B cell (primary cell): ENCODE measurements at regions not wholly inside any gene's neighbourhood (a gene's known extent, or its start where the extent isn't known, plus 50 kb on each side); places are given as distances from the start of the nearest gene placed in this dataset.

Experiments used
- ATAC-seq: fragments of 200-7000 bp; cut with Tn5 transposase; one replicate; pipeline ENCODE4 v1.10.0; 2021; ENCODE audit warnings: low read depth, mild to moderate bottlenecking, moderate number of reproducible peaks, moderate library complexity
- CTCF ChIA-PET: fragments of 350-600 bp; sonication (Branson Sonifier 250); formaldehyde crosslinking; loops from one replicate; lab custom pipeline; 2021; ENCODE audit warnings: antibody characterized with exemption, inconsistent platforms; lab: Charles Lee
- POLR2A ChIA-PET: fragments of 350-600 bp; sonication (Branson Sonifier 250); formaldehyde crosslinking; loops from one replicate; lab custom pipeline; 2021; ENCODE audit warnings: antibody characterized with exemption; lab: Charles Lee
- DNase-seq: peaks from one replicate; pipeline ENCODE4 v3.0.0; 2013
- H2AFZ ChIP-seq: 2 replicates; pipeline ENCODE4 v1.6.1; 2012; ENCODE audit warnings: mild to moderate bottlenecking, low read depth, low read length; ENCODE audit not compliant: insufficient read depth, poor library complexity, severe bottlenecking
- H3K27ac ChIP-seq, 2 donors: 1 replicate in 1 of 2; 2 replicates in 1 of 2; pipeline ENCODE4 v1.5.1; 2012 to 2013; ENCODE audit warnings: low read length in 2 of 2, mild to moderate bottlenecking in 2 of 2, moderate library complexity in 1 of 2
- H3K27me3 ChIP-seq, 4 experiments: fragments of 200-600 bp in 1 of 4; sonication (generic) in 1 of 4; replicated peaks in 1 of 4; 1 replicate in 2 of 4; 2 replicates in 2 of 4; pipeline versions ENCODE4 v1.6.1 to v1.7.0; 2013 to 2016; ENCODE audit warnings: low read length in 3 of 4, mild to moderate bottlenecking in 2 of 4, mixed read lengths in 1 of 4, moderate library complexity in 1 of 4; ENCODE audit not compliant: insufficient read depth in 4 of 4, control insufficient read depth in 3 of 4; ENCODE audit errors: control extremely low read depth in 1 of 4
- H3K36me3 ChIP-seq, 2 experiments: replicated peaks in 1 of 2; 1 replicate in 1 of 2; 2 replicates in 1 of 2; pipeline versions ENCODE4 v1.6.1 to v1.7.1; 2013; ENCODE audit warnings: low read length in 1 of 2; ENCODE audit not compliant: insufficient read depth in 2 of 2, control insufficient read depth in 1 of 2; ENCODE audit errors: control extremely low read depth in 1 of 2, extremely low read depth in 1 of 2
- H3K4me1 ChIP-seq, 2 donors: fragments of 200-600 bp in 1 of 2; sonication (generic) in 1 of 2; 1 replicate in 1 of 2; 2 replicates in 1 of 2; pipeline versions ENCODE4 v1.5.1 to v1.6.1; 2013 to 2017; ENCODE audit warnings: low read length in 2 of 2; ENCODE audit not compliant: control insufficient read depth in 2 of 2, insufficient read depth in 2 of 2
- H3K4me2 ChIP-seq: replicated peaks from 2 replicates; pipeline ENCODE3; 2012; ENCODE audit warnings: mild to moderate bottlenecking, low read depth, low read length; ENCODE audit not compliant: poor library complexity, severe bottlenecking
- H3K4me3 ChIP-seq, 5 experiments: fragments of 200-600 bp in 1 of 5; sonication (generic) in 1 of 5; 1 replicate in 3 of 5; 2 replicates in 2 of 5; pipeline versions ENCODE4 v1.5.1 to v1.7.0; 2011 to 2016; ENCODE audit warnings: low read length in 4 of 5, mild to moderate bottlenecking in 4 of 5, low read depth in 2 of 5, control low read depth in 1 of 5, moderate library complexity in 1 of 5; ENCODE audit not compliant: insufficient read depth in 1 of 5; ENCODE audit errors: control extremely low read depth in 1 of 5, extremely low read depth in 1 of 5
- H3K79me2 ChIP-seq: fragments of 200-600 bp; sonication (generic); one replicate; pipeline ENCODE4 v1.6.0; 2016; ENCODE audit warnings: low read length; ENCODE audit not compliant: control insufficient read depth, insufficient read depth
- H3K9ac ChIP-seq: fragments of 200-600 bp; sonication (generic); 2 replicates; pipeline ENCODE4 v1.6.1; 2017; ENCODE audit warnings: mild to moderate bottlenecking, low read length, moderate library complexity
- H3K9me3 ChIP-seq, 3 donors: one replicate each; pipeline versions ENCODE4 v1.6.1 to v1.7.1; 2013; ENCODE audit warnings: low read length in 2 of 3; ENCODE audit not compliant: control insufficient read depth in 2 of 3, insufficient read depth in 1 of 3; ENCODE audit errors: control extremely low read depth in 1 of 3
- H4K20me1 ChIP-seq: 2 replicates; pipeline ENCODE4 v1.6.0; 2012; ENCODE audit warnings: mild to moderate bottlenecking, low read length; ENCODE audit not compliant: insufficient read depth, control insufficient read depth, poor library complexity, severe bottlenecking
- H3K27ac Mint-ChIP-seq: one replicate; pipeline ENCODE4 v1.8.0; 2021; ENCODE audit warnings: mixed read lengths
- H3K27me3 Mint-ChIP-seq: one replicate; pipeline ENCODE4 v1.8.0; 2021; ENCODE audit warnings: mixed read lengths
- H3K4me1 Mint-ChIP-seq: one replicate; pipeline ENCODE4 v1.8.0; 2021; ENCODE audit warnings: mixed read lengths
- H3K4me3 Mint-ChIP-seq: one replicate; pipeline ENCODE4 v1.8.0; 2021; ENCODE audit warnings: mixed read lengths
- H3K9me3 Mint-ChIP-seq: one replicate; pipeline ENCODE4 v1.8.0; 2022; ENCODE audit warnings: mixed read lengths; ENCODE audit not compliant: insufficient read depth
- EZH2 ChIP-seq: IDR thresholded peaks from 2 replicates; pipeline ENCODE4 v1.6.1; 2012; ENCODE audit warnings: borderline replicate concordance, low read depth, mild to moderate bottlenecking, moderate library complexity, low read length; ENCODE audit not compliant: insufficient read depth, poor library complexity, severe bottlenecking
- WGBS: methylation state at CpG from one replicate; pipeline ENCODE4 v1.1.5; 2013; ENCODE audit warnings: missing lambda C conversion rate; ENCODE audit not compliant: insufficient coverage; 5-methylcytosine and 5-hydroxymethylcytosine counted together
- intact Hi-C: fragments of 100-400 bp; cut with micrococcal nuclease; formaldehyde crosslinking; loops from one replicate; pipeline ENCODE4 v1.10.0; 2022
- TF ChIP-seq, protein P1 (sequence below): fragments of 200-600 bp; IDR thresholded peaks from one replicate; pipeline ENCODE4 v1.8.0; 2022; ENCODE audit warnings: antibody characterized with exemption, mild to moderate bottlenecking

DNA sequence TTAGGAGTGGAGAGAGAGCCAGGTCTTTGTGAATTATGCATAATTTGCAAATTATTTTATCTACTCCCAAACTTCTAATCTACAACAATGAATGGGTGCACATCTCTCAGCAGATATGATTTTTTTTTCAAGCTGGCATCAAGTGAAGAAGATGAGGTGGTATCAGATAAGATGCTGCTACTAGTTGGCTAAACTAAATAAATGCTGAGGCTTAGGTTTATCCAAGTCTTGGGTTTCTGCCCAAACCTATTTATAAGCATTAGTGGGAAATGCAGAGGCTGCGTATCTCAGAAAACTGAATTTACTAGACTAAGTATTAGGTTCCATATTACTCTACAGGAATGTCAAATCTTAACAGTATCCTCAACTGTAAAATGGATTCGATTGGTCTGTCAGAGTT is 703.0 kb upstream of the CELF2 start:
- Histone ChIP-seq H3K9me3 (no peaks in the 10 kb centered on the region), H3K27me3 (no peaks in the 10 kb centered on the region), H3K36me3 (no peaks in the 10 kb centered on the region), H3K9ac (no peak overlapping the region), H3K4me2 (no peak overlapping the region), H4K20me1 (no peaks in the 10 kb centered on the region), H2AFZ (no peak overlapping the region), H3K4me3 (no peak overlapping the region), H3K4me1 (no peaks in the 10 kb centered on the region), H3K79me2 (no peaks in the 10 kb centered on the region), H3K27ac (no peak overlapping the region)
- CTCF ChIA-PET, result no interaction called here
- H3K4me1 Mint-ChIP-seq, result no peaks in the 10 kb centered on the region
- TF ChIP-seq, protein P1, sequence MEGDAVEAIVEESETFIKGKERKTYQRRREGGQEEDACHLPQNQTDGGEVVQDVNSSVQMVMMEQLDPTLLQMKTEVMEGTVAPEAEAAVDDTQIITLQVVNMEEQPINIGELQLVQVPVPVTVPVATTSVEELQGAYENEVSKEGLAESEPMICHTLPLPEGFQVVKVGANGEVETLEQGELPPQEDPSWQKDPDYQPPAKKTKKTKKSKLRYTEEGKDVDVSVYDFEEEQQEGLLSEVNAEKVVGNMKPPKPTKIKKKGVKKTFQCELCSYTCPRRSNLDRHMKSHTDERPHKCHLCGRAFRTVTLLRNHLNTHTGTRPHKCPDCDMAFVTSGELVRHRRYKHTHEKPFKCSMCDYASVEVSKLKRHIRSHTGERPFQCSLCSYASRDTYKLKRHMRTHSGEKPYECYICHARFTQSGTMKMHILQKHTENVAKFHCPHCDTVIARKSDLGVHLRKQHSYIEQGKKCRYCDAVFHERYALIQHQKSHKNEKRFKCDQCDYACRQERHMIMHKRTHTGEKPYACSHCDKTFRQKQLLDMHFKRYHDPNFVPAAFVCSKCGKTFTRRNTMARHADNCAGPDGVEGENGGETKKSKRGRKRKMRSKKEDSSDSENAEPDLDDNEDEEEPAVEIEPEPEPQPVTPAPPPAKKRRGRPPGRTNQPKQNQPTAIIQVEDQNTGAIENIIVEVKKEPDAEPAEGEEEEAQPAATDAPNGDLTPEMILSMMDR, result no peak
- TF ChIP-seq EZH2, result no peak
- no peaks in the 10 kb centered on the region for H3K27me3 Mint-ChIP-seq
- intact Hi-C loops, result no loop called here
- no peak for ATAC-seq
- H3K9me3 Mint-ChIP-seq, result no peaks in the 10 kb centered on the region
- no peak overlapping the region for H3K4me3 Mint-ChIP-seq
- no peak overlapping the region for H3K27ac Mint-ChIP-seq
- POLR2A ChIA-PET, result no interaction called here
- no CpG with 5 or more reads among the region's 2 CpGs for WGBS
- DNase-seq, result no peak

DNA sequence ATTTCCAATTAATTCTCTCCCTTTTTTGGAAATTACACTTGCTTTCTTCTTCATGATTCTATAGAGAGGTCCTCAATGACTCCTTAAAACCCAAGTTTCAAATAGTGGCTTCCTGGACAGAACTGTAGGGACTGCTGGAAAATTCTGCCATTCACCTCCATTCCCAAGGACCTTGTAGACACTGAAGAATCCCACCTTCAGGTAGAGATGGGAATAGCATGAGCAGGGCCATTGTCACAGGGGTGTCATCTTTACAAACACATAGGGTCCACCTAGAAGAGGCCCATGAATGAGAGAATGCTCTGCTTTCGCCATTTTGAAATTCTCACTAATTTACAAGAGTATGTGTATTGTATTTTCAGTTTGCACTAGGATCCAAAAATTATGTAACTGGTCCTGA is 701.7 kb upstream of the CELF2 start:
- H3K27me3 ChIP-seq, result no peaks in the 10 kb centered on the region
- no peaks in the 10 kb centered on the region for H3K79me2 ChIP-seq
- ChIA-PET CTCF (no interaction called here), POLR2A (no interaction called here)
- H3K4me3 ChIP-seq, result no peak overlapping the region
- TF ChIP-seq, protein P1, result no peak
- no peak for TF ChIP-seq EZH2
- H3K4me1 ChIP-seq, result no peaks in the 10 kb centered on the region
- no peaks in the 10 kb centered on the region for H4K20me1 ChIP-seq
- no peaks in the 10 kb centered on the region for H3K4me1 Mint-ChIP-seq
- no peak overlapping the region for H3K27ac ChIP-seq
- no peak overlapping the region for H3K4me3 Mint-ChIP-seq
- no CpG with 5 or more reads among the region's 1 CpG for WGBS
- H2AFZ ChIP-seq, result no peak overlapping the region
- no peak overlapping the region for H3K4me2 ChIP-seq
- H3K9me3 Mint-ChIP-seq, result peaks cover 3% of the 10 kb centered on the region
- ATAC-seq (no peak), DNase-seq (no peak)
- intact Hi-C loops, result no loop called here
- H3K36me3 ChIP-seq, result no peaks in the 10 kb centered on the region
- no peaks in the 10 kb centered on the region for H3K9me3 ChIP-seq
- no peaks in the 10 kb centered on the region for H3K27me3 Mint-ChIP-seq
- H3K9ac ChIP-seq, result no peak overlapping the region
- H3K27ac Mint-ChIP-seq, result no peak overlapping the region
